ENCODE measurements at regions not wholly inside any gene's neighbourhood (a gene's known extent, or its start where the extent isn't known, plus 50 kb on each side); places are given as distances from the start of the nearest gene placed in this dataset.

GRCh38 chr13:111926501-111927180 is 140.3 kb upstream of the SOX1 start:
- H3K27me3 ChIP-seq (ENCODE audit: control insufficient read depth, insufficient read depth, low read length): no peaks in the 10 kb centered on the region; the same call in 1 of the 2 replicates
- H3K36me3 ChIP-seq (ENCODE audit: control insufficient read depth, insufficient read depth, low read length): no peaks in the 10 kb centered on the region
- CTCF ChIA-PET: no interaction called here
- ATAC-seq (no peak), DNase-seq (ENCODE audit: low read depth, low spot score) (no peak)
- no TSS peak for BruUV-seq (replicated peaks)
- H3K27ac ChIP-seq (ENCODE audit: low read length): no peak overlapping the region
- TF ChIP-seq REST (IDR thresholded peaks at IDR 0.05; ENCODE audit: insufficient read depth in 1 of 2, low read depth in 2 of 2, low read length in 1 of 2) (no peak), POLR2AphosphoS5 (IDR thresholded peaks at IDR 0.05; ENCODE audit: low read depth, low read length) (no peak), TCF7L2 (IDR thresholded peaks at IDR 0.05; ENCODE audit: low read depth, low read length) (no peak), CTCF (IDR thresholded peaks at IDR 0.05) (no peak), SIN3A (IDR thresholded peaks at IDR 0.05; ENCODE audit: borderline replicate concordance, insufficient read depth, low read depth, low read length) (no peak)
- no peaks in the 10 kb centered on the region for H3K9me3 ChIP-seq (ENCODE audit: control insufficient read depth, insufficient read depth, low read depth, low read length)
- intact Hi-C loops (cut with micrococcal nuclease; ENCODE audit: unreplicated experiment): no loop called here
- in situ Hi-C loops (cut with HindIII; ENCODE audit: low pct_unique_long_range_greater_than_20kb, low sequenced_read_pairs): no loop called here
- H3K4me1 ChIP-seq (ENCODE audit: control insufficient read depth, insufficient read depth, low read length): no peaks in the 10 kb centered on the region
- POLR2A ChIA-PET: no interaction called here
- H3K4me3 ChIP-seq (ENCODE audit: low read depth in 2 of 2, low read length in 2 of 2): no peak overlapping the region

DNA sequence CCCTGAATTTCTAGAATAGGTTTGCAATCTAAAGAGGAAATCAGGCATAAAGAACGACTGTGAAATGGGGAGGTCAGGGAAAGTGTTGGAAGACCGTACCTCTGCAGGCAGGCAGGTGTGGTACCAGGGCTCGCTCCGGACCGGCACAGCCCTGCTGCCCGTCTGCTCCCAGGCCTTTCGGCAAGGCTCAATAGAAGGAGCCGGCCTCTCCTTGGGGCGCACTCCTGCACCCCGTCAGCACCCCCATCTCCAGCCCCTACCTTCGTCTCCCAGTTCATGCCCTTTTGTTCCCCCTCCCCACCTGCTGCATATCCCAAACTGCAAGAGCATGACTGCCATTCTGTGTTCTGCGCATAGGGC is 139.8 kb upstream of the SOX1 start:
- POLR2A ChIA-PET: no interaction called here

More for the DNA sequence above, 139.8 kb upstream of the SOX1 start:
- no peaks in the 10 kb centered on the region for H3K27me3 ChIP-seq (ENCODE audit: control insufficient read depth, insufficient read depth, low read length)
- no peaks in the 10 kb centered on the region for H3K4me1 ChIP-seq (ENCODE audit: control insufficient read depth, insufficient read depth, low read length)
- TF ChIP-seq CTCF (IDR thresholded peaks at IDR 0.05) (no peak), POLR2AphosphoS5 (IDR thresholded peaks at IDR 0.05; ENCODE audit: low read depth, low read length) (no peak), SIN3A (IDR thresholded peaks at IDR 0.05; ENCODE audit: borderline replicate concordance, insufficient read depth, low read depth, low read length) (no peak), TCF7L2 (IDR thresholded peaks at IDR 0.05; ENCODE audit: low read depth, low read length) (no peak), REST (IDR thresholded peaks at IDR 0.05; ENCODE audit: insufficient read depth in 1 of 2, low read depth in 2 of 2, low read length in 1 of 2) (no peak)
- BruUV-seq (replicated peaks): no TSS peak
- DNase-seq (ENCODE audit: low read depth, low spot score) (no peak), ATAC-seq (no peak)
- in situ Hi-C loops (cut with HindIII; ENCODE audit: low pct_unique_long_range_greater_than_20kb, low sequenced_read_pairs): no loop called here
- H3K4me3 ChIP-seq (ENCODE audit: low read depth in 2 of 2, low read length in 2 of 2): no peak overlapping the region
- CTCF ChIA-PET: no interaction called here
- H3K36me3 ChIP-seq (ENCODE audit: control insufficient read depth, insufficient read depth, low read length): no peaks in the 10 kb centered on the region
- intact Hi-C loops (cut with micrococcal nuclease; ENCODE audit: unreplicated experiment): no loop called here
- no peak overlapping the region for H3K27ac ChIP-seq (ENCODE audit: low read length)
- H3K9me3 ChIP-seq (ENCODE audit: control insufficient read depth, insufficient read depth, low read depth, low read length): no peaks in the 10 kb centered on the region
